SJSA1 (cell line): ENCODE measurements at regions not wholly inside any gene's neighbourhood (a gene's known extent, or its start where the extent isn't known, plus 50 kb on each side); places are given as distances from the start of the nearest gene placed in this dataset.

ENCODE experiments used
- DNase-seq, 2 experiments: peaks; one replicate each; pipeline ENCODE4 v3.0.0-alpha.2; 2015 to 2020; ENCODE audit warnings: low spot score in 2 of 2, low read depth in 1 of 2
- H3K27ac ChIP-seq: fragments of 250-450 bp; sonication (Bioruptor Pico); 2 replicates; pipeline ENCODE4 v1.5.1; 2020; ENCODE audit warnings: mild to moderate bottlenecking, moderate library complexity
- H3K27me3 ChIP-seq: fragments of 250-450 bp; sonication (Bioruptor Pico); replicated peaks from 2 replicates; pipeline ENCODE4 v1.5.1; 2020; ENCODE audit warnings: mild to moderate bottlenecking, moderate library complexity
- H3K36me3 ChIP-seq: fragments of 250-450 bp; sonication (Bioruptor Pico); 2 replicates; pipeline ENCODE4 v1.5.1; 2020; ENCODE audit warnings: mild to moderate bottlenecking
- H3K4me1 ChIP-seq: fragments of 250-450 bp; sonication (Bioruptor Pico); replicated peaks from 2 replicates; pipeline ENCODE4 v1.6.1; 2021; ENCODE audit warnings: mild to moderate bottlenecking
- H3K4me3 ChIP-seq: fragments of 250-450 bp; sonication (Bioruptor Pico); 2 replicates; pipeline ENCODE4 v1.5.1; 2020; ENCODE audit warnings: mild to moderate bottlenecking
- H3K9me3 ChIP-seq: fragments of 250-450 bp; sonication (Bioruptor Pico); replicated peaks from 2 replicates; pipeline ENCODE4 v1.5.1; 2020; ENCODE audit warnings: mild to moderate bottlenecking

DNA sequence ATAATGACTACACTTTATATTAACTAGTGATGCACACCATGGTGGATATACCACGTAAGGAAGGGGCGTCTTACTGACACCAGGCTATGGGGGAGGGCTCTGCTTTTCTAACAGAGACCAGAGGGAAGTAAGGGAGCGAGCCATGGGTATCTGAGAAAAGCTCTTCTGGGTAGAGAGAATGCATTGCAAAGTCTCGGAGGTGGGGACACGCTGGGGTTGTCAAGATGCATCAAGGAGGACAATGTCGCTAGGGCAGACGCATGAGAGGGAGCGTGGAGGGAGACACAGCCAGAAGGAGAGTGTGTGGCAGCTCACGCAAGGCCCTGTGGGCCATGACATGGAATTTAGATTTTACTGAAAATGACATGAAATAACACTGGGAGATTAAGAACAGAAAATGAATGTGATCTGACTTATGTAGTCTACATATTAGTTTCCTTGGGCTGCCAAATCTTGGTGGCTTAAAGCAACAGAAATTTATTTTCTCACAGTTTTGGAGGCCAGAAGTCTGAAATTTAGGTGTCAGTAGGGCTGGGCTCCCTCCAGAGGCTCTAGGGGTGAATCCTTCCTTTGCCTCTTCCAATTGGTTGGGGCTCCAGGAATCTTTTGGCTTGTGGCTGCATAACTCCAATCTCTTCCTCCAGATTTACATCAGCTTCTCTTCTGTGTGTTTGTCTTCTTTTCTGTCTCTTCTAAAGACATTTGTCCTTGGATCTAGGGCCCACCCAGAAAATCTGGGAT, 352.2 kb downstream of the CYRIA start:
- no peak overlapping the region for H3K27ac ChIP-seq
- H3K36me3 ChIP-seq = no peaks in the 10 kb centered on the region
- no peak for DNase-seq
- no peak overlapping the region for H3K4me3 ChIP-seq
- no peaks in the 10 kb centered on the region for H3K27me3 ChIP-seq
- no peaks in the 10 kb centered on the region for H3K9me3 ChIP-seq
- H3K4me1 ChIP-seq = no peaks in the 10 kb centered on the region

GRCh38 chr2:16312771-16313170, 352.9 kb downstream of the CYRIA start:
- no peak for DNase-seq
- H3K36me3 ChIP-seq = no peaks in the 10 kb centered on the region
- H3K4me3 ChIP-seq = no peak overlapping the region
- no peak overlapping the region for H3K27ac ChIP-seq
- no peaks in the 10 kb centered on the region for H3K9me3 ChIP-seq
- no peaks in the 10 kb centered on the region for H3K4me1 ChIP-seq
- H3K27me3 ChIP-seq = no peaks in the 10 kb centered on the region

DNA sequence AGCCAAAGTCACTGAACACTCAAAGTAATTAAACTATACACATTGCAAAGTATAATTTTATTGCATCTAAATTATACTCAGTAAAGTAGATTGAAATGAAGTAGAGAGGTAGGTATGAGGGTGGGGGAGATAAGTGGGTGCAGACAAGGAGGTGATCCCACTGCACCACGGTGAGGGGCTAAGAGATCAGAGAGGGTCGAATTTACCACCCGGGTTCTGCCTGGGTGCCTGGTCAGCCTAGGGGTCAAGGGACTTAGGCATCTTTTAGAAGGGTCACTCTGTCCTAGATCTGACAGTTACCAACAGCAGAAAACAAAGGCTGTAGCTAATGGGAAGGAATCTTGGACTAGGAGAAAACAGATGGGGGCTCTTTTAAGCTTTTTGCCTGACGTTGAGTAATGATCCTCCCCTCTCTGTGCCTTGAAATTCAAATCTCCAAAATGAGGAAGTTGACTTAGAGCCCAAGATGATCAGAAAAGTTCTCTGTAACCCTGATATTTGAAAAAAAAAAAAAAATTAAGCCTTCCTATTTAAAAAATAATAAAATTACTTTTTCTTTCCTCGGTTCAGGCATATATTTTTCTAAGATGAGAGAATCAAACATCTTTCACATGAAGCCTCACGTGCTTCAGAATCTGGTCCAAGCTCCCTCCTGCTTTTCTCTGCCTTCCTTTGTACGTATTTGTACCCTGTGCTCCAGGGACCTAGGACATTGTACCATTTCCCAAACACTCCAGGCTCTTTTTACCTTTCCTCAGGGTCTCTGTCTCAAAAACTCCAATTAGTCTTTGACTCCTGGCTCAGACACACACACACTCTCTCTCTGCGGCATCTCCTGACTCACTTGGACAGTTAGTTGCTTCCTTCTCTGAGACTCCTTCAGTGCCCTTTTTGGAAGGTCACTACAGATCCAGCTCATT, 353.9 kb downstream of the CYRIA start:
- Histone ChIP-seq H3K9me3 (no peaks in the 10 kb centered on the region), H3K27me3 (no peaks in the 10 kb centered on the region), H3K4me3 (no peak overlapping the region), H3K27ac (no peak overlapping the region), H3K36me3 (no peaks in the 10 kb centered on the region), H3K4me1 (no peaks in the 10 kb centered on the region)
- DNase-seq = no peak

DNA sequence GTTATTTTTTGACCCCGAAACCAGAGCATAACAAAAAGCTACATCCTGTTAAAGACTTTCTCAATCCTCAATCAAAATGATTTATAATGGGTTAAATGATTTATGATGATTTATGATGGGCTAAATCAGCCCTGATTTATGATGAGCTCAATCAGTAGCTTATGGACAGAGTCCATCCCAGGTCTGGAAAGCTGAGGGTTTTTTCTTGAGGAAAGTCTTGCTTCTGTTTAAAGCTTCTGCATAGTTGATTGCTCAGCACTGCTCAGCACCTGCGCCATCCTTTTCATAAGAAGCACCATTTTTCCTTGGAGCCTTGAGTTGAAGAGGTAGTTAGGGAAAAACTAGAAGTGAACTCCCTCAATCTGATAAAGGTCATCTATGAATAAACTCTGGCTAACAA, 356.8 kb downstream of the CYRIA start:
- Histone ChIP-seq H3K27ac (no peak overlapping the region), H3K9me3 (no peaks in the 10 kb centered on the region), H3K4me1 (no peaks in the 10 kb centered on the region), H3K27me3 (no peaks in the 10 kb centered on the region), H3K36me3 (no peaks in the 10 kb centered on the region), H3K4me3 (no peak overlapping the region)
- DNase-seq = no peak

GRCh38 chr2:16304876-16305590, 360.6 kb downstream of the CYRIA start:
- Histone ChIP-seq H3K27me3 (no peaks in the 10 kb centered on the region), H3K9me3 (no peaks in the 10 kb centered on the region), H3K36me3 (no peaks in the 10 kb centered on the region), H3K4me1 (no peaks in the 10 kb centered on the region), H3K4me3 (no peak overlapping the region), H3K27ac (no peak overlapping the region)
- DNase-seq = peak in 1 of 2 experiments; percentile 5

- H3K4me1 ChIP-seq = no peaks in the 10 kb centered on the region
- H3K36me3 ChIP-seq = no peaks in the 10 kb centered on the region
- H3K27ac ChIP-seq = no peak overlapping the region
- H3K9me3 ChIP-seq = no peaks in the 10 kb centered on the region
- no peaks in the 10 kb centered on the region for H3K27me3 ChIP-seq
- peak in 1 of 2 experiments; percentile 2 for DNase-seq
- no peak overlapping the region for H3K4me3 ChIP-seq
Observed at GRCh38 chr2:16303761-16304160, 361.9 kb downstream of the CYRIA start.

- peak in 1 of 2 experiments; percentile 8 for DNase-seq
- H3K27ac ChIP-seq = no peak overlapping the region
Observed at GRCh38 chr2:16303273-16303577, 362.4 kb downstream of the CYRIA start.

GRCh38 chr2:16302431-16303272, 362.3 kb downstream of the MYCN start:
- no peaks in the 10 kb centered on the region for H3K36me3 ChIP-seq
- no peak overlapping the region for H3K4me3 ChIP-seq
- no peaks in the 10 kb centered on the region for H3K9me3 ChIP-seq
- peak in 1 of 2 experiments; percentile 21 for DNase-seq
- no peaks in the 10 kb centered on the region for H3K4me1 ChIP-seq
- H3K27ac ChIP-seq = no peak overlapping the region
- no peaks in the 10 kb centered on the region for H3K27me3 ChIP-seq

More at GRCh38 chr2:16303273-16303577, 362.4 kb downstream of the CYRIA start:
- H3K4me3 ChIP-seq = no peak overlapping the region
- H3K4me1 ChIP-seq = no peaks in the 10 kb centered on the region
- no peaks in the 10 kb centered on the region for H3K9me3 ChIP-seq
- no peaks in the 10 kb centered on the region for H3K27me3 ChIP-seq
- H3K36me3 ChIP-seq = no peaks in the 10 kb centered on the region

DNA sequence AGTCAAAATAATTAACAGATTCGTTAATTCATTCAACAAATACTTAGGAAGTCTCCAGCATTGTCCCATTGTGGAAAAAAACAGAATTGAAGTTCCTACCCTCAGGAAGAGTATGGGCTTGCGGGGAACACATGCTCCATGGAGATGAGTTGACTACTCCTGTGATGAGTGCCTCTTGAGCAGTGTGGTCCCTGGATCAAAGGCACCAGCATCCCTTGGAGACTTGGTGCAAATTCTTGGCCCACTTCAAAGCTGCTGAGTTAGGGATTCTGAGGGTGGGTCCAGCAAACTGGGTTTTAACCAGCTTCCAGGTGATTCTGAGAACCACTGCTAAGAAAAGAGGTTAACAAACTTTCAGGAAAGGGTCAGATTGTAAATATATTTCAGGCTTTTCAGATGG, 361.6 kb downstream of the MYCN start:
- no peak overlapping the region for H3K27ac ChIP-seq
- no peaks in the 10 kb centered on the region for H3K9me3 ChIP-seq
- DNase-seq = peak in 1 of 2 experiments; percentile 1
- H3K4me3 ChIP-seq = no peak overlapping the region
- no peaks in the 10 kb centered on the region for H3K36me3 ChIP-seq
- no peaks in the 10 kb centered on the region for H3K4me1 ChIP-seq
- no peaks in the 10 kb centered on the region for H3K27me3 ChIP-seq

DNA sequence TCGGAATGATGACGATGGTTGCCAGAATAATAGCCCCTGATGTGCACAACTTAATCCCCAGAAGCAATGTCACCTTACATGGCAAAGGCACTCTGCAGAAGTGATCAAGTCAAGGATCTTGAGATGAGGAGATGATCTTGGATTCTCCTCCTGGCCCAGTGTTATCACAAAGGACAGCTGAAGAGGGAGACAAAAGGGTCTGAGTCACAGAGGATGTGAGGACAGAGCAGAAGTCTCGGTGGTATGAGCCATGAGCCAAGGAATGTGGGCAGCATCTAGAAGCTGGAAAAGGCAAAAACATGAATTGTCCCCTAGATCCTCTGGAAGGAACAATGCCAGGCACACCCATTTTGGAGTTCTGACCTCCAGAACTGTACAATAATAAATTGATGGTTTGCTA, 358.5 kb downstream of the MYCN start:
- no peaks in the 10 kb centered on the region for H3K9me3 ChIP-seq
- no peaks in the 10 kb centered on the region for H3K4me1 ChIP-seq
- DNase-seq = peak in 1 of 2 experiments; percentile 16
- no peaks in the 10 kb centered on the region for H3K36me3 ChIP-seq
- H3K27ac ChIP-seq = no peak overlapping the region
- no peak overlapping the region for H3K4me3 ChIP-seq
- no peaks in the 10 kb centered on the region for H3K27me3 ChIP-seq

DNA sequence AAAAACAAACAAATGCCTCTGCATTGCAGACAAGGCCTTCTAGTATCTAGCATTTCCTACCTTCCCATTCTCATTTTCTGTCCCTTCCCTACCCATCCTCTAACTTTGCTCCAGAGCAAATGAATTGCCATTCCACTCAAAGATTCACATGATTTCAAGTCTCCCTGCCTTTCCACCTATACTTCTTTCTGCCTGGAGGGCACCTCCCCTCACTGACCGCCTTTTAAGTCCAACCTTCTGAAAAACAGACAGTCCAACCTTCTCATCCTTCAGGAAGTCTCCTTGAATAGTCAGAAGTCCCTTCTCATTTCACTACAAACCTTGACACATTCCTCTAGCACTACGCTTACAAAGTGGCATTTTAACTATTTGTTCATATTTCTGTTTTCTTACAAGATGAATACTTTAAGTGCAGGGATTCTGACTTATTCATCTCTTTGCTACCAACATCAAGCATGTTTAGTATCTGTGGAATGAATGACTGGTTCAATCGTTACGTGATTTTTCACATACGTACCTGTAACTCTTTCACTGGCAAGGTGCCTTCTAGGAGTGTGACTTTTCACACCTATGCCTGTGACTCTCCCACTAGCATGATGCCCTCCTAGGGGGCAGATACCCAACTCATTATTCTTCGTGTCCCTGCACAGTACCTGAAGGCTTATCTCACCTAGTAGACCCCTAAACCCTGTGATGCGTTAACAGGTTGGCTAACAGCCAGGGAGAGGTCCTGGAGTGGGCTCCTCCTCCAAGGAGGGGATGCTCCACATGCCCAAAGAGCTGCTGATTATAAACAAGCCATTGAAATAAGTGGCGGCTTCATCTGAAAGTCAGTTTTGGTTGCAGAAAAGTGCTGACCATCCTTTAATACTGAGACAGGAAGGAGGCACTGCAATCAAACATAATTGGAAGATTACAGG, 356.2 kb downstream of the MYCN start:
- H3K36me3 ChIP-seq = no peaks in the 10 kb centered on the region
- H3K4me1 ChIP-seq = no peaks in the 10 kb centered on the region
- peak in 1 of 2 experiments; percentile 13 for DNase-seq
- H3K9me3 ChIP-seq = no peaks in the 10 kb centered on the region
- no peak overlapping the region for H3K4me3 ChIP-seq
- H3K27ac ChIP-seq = no peak overlapping the region
- no peaks in the 10 kb centered on the region for H3K27me3 ChIP-seq

DNA sequence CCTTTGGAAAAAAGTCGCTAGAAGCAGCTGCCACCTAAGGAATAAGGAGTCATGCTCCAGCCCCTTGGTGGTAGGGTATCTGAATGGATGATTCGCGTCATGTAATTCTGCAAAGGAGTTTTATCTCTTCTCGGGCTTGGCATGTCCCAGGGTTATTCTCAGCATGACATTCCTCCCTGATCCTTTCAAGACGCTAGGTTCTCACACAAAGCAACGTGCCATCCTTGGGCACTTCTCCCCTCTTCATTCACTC, 355.6 kb downstream of the MYCN start:
- H3K4me3 ChIP-seq = no peak overlapping the region
- no peak for DNase-seq
- no peaks in the 10 kb centered on the region for H3K9me3 ChIP-seq
- H3K4me1 ChIP-seq = no peaks in the 10 kb centered on the region
- no peaks in the 10 kb centered on the region for H3K36me3 ChIP-seq
- no peaks in the 10 kb centered on the region for H3K27me3 ChIP-seq
- H3K27ac ChIP-seq = no peak overlapping the region

DNA sequence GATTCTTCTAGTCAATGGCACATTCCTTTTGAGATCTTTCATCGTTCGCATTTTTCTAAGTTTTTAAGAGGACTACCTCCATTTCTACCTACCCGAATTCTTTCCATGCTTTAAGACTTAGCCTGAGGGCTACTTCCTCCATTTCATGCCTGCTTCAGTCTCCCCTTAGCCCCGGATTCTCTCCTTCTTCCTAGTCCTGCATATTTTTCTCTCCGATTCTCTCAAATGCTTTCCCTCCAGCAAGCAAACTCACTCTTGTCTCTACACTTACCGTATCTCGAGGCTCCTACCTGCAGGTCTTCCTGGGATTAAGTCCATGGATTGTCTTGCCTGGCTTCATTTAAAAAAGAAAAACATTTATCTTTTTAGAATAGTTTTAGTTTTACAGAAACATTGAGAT, 354.4 kb downstream of the MYCN start:
- Histone ChIP-seq H3K27ac (no peak overlapping the region), H3K36me3 (no peaks in the 10 kb centered on the region), H3K9me3 (no peaks in the 10 kb centered on the region), H3K4me3 (no peak overlapping the region), H3K27me3 (no peaks in the 10 kb centered on the region), H3K4me1 (no peaks in the 10 kb centered on the region)
- DNase-seq = no peak
